HG03520 (cell line): ENCODE measurements at regions not wholly inside any gene's neighbourhood (a gene's known extent, or its start where the extent isn't known, plus 50 kb on each side); places are given as distances from the start of the nearest gene placed in this dataset.

Experiments
- ATAC-seq: cut with Tn5 transposase; IDR thresholded peaks from one replicate; pipeline ENCODE4 v1.9.1; 2021; ENCODE audit warnings: mild to moderate bottlenecking, moderate library complexity; ENCODE audit not compliant: unreplicated experiment

DNA sequence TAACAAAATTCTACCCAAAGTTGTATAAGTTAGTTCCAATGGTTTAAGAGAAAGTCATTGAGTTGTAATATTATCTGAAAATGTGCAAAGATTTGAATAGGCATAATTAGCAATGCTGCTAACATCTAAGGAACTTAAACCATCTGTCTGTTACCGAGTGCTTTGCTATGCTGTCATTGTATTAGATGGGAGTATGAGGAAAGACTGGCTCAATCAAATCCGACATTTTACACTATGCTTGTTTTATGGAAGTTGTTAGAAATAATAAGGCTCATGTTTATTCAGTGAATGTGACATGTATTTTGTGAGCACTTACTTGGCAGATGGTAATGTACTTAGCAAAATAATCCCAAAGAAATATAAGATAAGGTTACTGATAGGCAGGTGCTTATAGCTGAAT lies 1715.1 kb downstream of the PCDH7 start:
- ATAC-seq = no peak

GRCh38 chr4:32436816-32437215 lies 1716.6 kb downstream of the PCDH7 start:
- no peak for ATAC-seq

- ATAC-seq = no peak
These were observed 1720.2 kb downstream of the PCDH7 start for GRCh38 chr4:32440391-32440790.

DNA sequence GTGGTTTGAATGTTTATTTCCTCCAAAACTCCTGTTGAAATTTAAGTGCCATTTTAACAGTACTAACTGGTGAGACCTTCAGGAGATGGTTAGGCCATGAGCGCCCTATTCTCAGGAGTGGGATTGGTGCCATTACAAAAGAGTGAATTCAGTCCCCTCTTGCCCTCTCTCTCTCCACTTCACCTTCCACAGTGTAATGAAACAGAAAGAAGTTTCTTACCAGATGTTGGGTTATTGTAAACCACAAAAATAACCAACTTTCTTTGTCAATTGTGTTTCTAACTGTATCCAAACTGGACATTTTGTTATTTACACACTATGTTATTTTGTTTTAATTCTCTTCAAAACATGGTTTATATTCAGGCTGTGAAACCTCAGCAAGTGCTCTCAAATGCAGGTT lies 1734.3 kb downstream of the PCDH7 start:
- ATAC-seq = no peak

- no peak for ATAC-seq
These were observed 1735.1 kb downstream of the PCDH7 start for GRCh38 chr4:32455231-32455630.

DNA sequence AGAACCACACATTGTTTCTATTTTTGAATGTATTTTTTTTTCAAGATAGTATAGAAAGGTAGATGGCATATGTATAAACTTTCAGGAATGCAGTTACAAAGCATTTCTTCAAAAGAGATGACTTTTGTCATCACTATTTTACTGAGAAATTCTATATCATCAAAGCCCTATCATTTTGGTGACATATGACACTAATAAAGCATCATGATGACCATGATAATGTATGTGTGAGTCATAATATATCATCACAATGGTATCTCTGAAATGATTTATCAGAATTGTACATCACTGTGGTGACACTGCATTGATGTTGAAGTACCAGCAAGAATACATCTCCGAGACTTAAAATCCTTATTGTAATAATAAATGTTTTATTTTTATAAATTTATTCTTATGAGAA lies 1740.8 kb downstream of the PCDH7 start:
- ATAC-seq = no peak

DNA sequence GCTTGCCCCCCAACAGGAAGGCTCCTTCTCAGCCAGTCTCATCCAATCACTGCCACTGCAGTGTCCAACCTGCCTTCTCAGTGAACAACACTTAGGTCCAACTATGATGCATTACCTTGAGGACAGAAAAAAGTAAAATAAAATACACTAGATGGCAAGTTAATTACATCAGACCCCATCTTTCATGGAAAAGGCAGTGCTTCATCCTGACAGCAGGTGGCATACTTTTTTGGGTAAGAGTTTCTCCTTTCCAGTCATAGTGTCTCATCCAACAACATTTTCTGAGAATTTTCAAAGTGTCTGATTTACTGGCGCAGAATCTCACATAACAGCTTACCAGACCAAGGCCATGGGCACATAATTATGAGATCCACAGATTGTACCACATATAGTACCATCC lies 1742.8 kb downstream of the PCDH7 start:
- no peak for ATAC-seq

DNA sequence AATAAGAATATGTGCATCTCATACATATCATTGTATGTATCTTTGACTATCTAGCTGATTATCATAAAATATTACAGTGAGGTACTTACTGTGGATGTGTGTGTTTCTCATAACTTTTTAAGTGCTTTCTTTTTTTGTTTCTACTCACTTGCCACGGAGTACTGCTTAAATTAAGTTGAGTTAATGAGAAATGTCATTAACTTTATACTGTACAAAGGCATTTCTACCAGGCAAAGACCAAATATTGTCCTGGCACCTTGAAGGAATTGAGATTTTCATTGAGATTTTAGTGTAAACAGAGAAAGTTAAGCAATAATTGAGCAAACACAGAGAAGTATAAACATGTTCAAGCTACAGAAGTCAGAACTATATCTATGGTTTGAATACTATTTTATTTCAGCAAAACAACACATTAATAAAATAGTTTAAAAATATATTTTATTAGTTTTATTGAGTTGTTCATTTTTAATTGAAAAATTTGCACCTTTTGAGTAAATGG lies 1750.0 kb downstream of the PCDH7 start:
- ATAC-seq = no peak

DNA sequence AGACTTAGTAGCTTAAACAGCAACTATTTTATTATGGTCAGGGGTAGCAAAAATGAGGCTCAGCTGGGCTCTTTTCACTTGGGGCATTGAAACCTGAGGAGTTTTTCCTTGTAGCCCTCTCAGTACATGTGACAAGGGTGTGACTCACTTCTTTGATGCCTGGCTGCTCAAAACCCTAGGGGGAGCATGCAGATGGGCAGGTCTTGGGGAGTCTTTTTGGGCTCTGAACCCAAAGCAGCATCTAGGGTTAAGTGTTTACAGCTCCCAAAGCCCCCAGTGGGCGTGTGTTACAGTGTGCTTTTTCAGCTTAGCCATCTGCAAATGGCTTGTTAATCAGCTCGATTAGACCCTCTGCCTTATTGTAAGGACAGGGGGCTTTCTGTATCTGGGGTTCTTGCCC lies 1752.7 kb downstream of the PCDH7 start:
- no peak for ATAC-seq

DNA sequence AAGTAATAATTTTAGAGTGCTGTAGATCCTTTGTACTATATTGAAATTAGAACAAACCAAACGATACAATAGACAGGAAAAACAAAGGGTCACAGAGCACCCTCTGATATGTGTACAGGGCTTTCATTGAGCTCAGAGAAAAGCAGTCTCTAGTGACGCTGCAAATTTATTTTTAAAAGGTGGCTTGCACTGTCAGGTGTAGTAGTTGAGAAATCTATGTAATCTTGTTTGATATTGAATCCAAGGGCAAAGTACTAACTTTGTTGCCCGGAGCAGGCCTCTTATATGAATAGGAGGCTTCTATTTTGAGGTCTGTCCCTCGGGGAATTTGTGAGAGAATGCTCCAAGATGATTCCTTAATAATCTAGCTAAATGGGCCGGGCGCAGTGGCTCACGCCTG lies 1755.5 kb downstream of the PCDH7 start:
- ATAC-seq = no peak

- ATAC-seq = no peak
These were observed 1757.3 kb downstream of the PCDH7 start for GRCh38 chr4:32477518-32477917.

DNA sequence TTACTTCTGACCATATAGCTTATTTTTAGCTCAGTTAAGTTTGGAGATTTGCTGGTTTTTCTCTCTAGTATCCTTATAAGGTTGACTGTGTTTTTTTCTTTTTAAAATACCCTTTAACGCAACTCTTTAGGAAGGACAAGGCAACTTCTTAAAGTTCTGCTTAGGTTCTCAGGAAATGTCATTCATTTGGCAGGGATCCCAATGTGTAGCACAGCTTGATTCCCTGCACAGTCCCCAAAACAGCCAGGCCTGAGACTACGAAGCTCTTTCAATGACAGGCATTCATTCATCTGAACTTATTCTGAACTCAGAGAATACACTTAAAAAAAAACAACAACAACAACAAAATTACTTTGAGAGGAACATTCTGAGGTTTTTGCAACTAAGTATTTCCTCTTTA lies 1765.8 kb downstream of the PCDH7 start:
- no peak for ATAC-seq

DNA sequence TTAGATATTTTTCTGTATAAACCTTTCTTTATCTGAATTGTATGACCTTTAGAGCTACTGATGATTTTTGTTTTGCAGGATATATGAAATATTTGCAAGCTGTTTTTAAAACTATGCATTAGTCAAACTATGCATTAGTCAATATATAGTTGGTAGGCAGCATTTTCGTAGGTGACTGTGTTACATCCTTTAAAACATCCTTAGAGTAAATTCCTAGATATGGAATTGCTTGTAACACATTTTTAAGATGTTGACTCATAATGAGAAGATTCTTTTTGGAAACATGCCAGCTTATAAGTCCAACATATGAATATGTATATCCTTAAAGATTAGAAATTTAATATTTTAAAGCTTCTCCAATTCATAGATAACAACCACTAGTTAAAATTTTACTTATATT lies 1768.5 kb downstream of the PCDH7 start:
- ATAC-seq = no peak

GRCh38 chr4:32499171-32499570 lies 1779.0 kb downstream of the PCDH7 start:
- ATAC-seq = no peak

- no peak for ATAC-seq
These were observed 1783.1 kb downstream of the PCDH7 start for GRCh38 chr4:32503241-32503640.

DNA sequence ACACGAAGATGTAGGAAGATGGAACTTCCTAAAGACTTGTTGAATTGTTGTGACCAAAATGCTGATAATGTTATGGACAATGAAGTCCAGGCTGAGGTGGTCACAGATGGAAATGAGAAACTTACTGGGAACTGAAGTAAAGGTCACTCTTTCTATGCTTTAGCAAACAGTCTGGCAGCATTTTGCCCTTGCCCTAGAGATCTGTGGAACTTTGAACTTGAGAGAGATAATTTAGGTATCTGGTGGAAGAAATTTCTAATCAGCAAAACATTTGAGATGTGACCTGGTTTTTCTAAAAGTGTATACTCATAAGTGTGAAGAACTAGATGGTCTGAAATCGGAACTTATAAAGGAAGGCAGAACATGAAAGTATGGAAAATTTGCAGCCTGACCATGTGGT lies 1785.9 kb downstream of the PCDH7 start:
- ATAC-seq = no peak

GRCh38 chr4:32519060-32519459 lies 1798.9 kb downstream of the PCDH7 start:
- ATAC-seq = no peak

- ATAC-seq = no peak
These were observed 1805.3 kb downstream of the PCDH7 start for GRCh38 chr4:32525420-32525819.

DNA sequence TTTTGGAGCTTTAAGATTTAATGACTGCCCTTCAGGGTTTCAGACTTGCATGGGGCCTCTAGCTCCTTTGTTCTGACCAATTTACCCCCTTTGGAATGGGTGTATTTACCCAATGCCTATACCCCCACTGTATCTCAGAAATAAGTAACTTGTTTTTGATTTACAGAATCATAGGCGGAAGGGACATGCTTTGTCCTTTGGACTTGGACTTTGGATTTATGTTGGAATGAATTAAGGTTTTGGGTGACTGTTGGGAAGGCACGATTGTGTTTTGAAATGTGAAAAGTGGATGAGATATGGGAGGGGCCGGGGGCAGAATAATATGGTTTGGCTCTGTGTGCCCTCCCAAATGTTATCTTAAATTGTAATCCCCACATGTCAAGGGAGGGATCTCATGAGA lies 1824.7 kb downstream of the PCDH7 start:
- ATAC-seq = no peak

DNA sequence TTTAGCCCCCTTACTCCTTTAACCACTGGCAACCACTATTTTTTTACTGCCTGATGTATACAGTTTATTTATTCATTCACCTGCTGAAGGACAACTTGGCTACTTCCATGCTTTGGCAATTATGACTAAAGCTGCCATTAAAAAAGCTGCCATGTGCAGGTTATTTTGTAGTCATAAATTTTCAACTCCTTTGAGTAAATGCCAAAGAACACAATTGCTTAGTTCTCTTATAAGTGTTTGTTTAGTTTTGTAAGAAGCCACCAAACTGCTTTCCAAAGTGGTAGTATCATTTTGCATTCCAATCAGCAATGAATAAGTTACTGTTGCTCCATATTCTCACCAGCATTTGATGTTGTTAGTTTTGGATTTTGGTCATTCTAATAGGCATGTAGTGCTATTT lies 1831.8 kb downstream of the PCDH7 start:
- no peak for ATAC-seq

DNA sequence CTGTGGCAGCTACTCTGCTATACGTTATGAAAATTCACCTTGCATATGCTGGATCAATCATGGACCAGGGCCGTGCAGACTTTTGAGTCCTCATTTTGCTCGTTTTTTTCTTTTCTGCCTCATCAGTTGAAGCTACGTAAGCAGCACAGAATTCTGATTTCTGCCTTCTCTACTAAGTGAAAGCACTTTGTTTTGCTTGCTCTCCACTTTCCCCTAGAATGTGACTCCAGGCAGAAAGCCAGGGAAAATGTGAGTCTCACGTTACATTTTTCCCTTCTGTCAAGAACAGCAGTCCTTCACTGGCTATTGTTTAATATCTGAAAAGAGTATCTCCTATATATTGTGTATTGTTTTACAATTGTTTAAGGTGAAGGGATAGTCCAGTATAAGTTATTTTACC lies 1840.1 kb downstream of the PCDH7 start:
- no peak for ATAC-seq

- no peak for ATAC-seq
These were observed 1841.8 kb downstream of the PCDH7 start for GRCh38 chr4:32562010-32562409.

DNA sequence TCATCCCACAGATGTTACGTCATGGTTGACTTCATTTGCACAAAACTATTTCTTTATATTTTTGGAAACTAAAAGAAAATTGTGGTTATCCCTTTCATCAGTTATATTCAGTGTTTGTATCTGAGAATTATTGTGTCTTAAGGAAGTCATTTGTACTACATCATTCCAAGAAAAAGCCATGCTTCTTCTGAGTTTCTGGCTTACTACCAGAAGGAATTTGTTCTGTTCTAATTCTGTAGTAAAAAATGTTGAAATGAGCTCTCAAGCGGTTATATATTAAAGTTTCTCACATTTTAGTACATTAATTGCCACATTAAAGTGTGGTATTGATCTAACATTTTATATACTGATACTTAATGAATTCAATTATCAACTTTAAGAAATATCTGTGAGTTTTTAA lies 1844.5 kb downstream of the PCDH7 start:
- ATAC-seq = no peak

DNA sequence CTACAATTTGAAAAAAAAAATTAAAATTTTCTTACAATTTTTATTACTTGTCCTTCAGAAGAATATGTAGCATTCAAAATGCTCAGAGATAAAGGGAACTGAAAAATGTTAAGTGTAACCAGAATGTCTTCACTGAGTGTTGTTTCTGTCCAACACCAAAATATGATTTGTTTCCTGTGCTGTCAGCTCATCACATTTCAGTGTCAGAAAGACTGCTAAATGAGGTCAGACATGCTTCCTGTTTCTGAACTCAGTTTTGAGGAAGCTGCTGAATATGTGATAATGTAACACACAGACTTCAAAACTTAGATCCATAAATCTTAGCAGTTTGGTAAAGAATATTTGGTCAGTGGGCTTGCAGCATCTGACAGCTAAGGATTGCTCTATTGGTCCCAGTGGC lies 1849.7 kb downstream of the PCDH7 start:
- no peak for ATAC-seq
